Endodermal cell (in vitro differentiated cells): ENCODE measurements at regions not wholly inside any gene's neighbourhood (a gene's known extent, or its start where the extent isn't known, plus 50 kb on each side); places are given as distances from the start of the nearest gene placed in this dataset.
"Not testable (repeated sequence)": the region's sequence is repeated elsewhere in the genome, so short reads cannot be mapped to it uniquely, and the experiment has no call there.

Source experiments
- DNase-seq: peaks from one replicate; pipeline ENCODE4 v3.0.0-alpha.2; 2017
- H3K27ac ChIP-seq: 2 replicates; pipeline ENCODE4 v1.5.1; 2013; ENCODE audit warnings: mild to moderate bottlenecking, low read depth, low read length, moderate library complexity
- H3K27me3 ChIP-seq: 2 replicates; pipeline ENCODE4 v1.6.1; 2013; ENCODE audit warnings: mild to moderate bottlenecking, low read length, moderate library complexity; ENCODE audit not compliant: insufficient read depth, control insufficient read depth, poor library complexity, severe bottlenecking
- H3K36me3 ChIP-seq: 2 replicates; pipeline ENCODE4 v1.7.0; 2013; ENCODE audit warnings: mild to moderate bottlenecking, low read length, moderate library complexity; ENCODE audit not compliant: control insufficient read depth, insufficient read depth
- H3K4me1 ChIP-seq: one replicate; pipeline ENCODE4 v1.7.0; 2013; ENCODE audit warnings: low read length; ENCODE audit not compliant: control insufficient read depth, insufficient read depth
- H3K4me3 ChIP-seq: 2 replicates; pipeline ENCODE4 v1.5.1; 2013; ENCODE audit warnings: mild to moderate bottlenecking, low read length, moderate library complexity
- H3K9ac ChIP-seq: 2 replicates; pipeline ENCODE4 v1.6.1; 2013; ENCODE audit warnings: mild to moderate bottlenecking, low read length, moderate library complexity; ENCODE audit not compliant: poor library complexity, severe bottlenecking; ENCODE audit errors: extremely low read depth
- H3K9me3 ChIP-seq: 2 replicates; pipeline ENCODE4 v1.6.1; 2013; ENCODE audit warnings: mild to moderate bottlenecking, low read length, moderate library complexity; ENCODE audit not compliant: control insufficient read depth
- H3K27ac Mint-ChIP-seq: 2 replicates; pipeline ENCODE4 v1.8.0; 2020; ENCODE audit warnings: mixed read lengths
- H3K27me3 Mint-ChIP-seq: 2 replicates; pipeline ENCODE4 v1.8.0; 2021; ENCODE audit warnings: mild to moderate bottlenecking, mixed read lengths; ENCODE audit not compliant: insufficient read depth
- H3K36me3 Mint-ChIP-seq: 2 replicates; pipeline ENCODE4 v1.8.0; 2020; ENCODE audit warnings: low read depth, mixed read lengths
- H3K4me1 Mint-ChIP-seq: 2 replicates; pipeline ENCODE4 v1.8.0; 2020; ENCODE audit warnings: mixed read lengths
- H3K4me3 Mint-ChIP-seq: 2 replicates; pipeline ENCODE4 v1.8.0; 2020; ENCODE audit warnings: mild to moderate bottlenecking, moderate library complexity, mixed read lengths
- H3K9me3 Mint-ChIP-seq: 2 replicates; pipeline ENCODE4 v1.8.0; 2020; ENCODE audit warnings: mild to moderate bottlenecking, mixed read lengths
- CTCF ChIP-seq: fragments of 200-600 bp; sonication (generic); conservative IDR thresholded peaks from 2 replicates; pipeline ENCODE4 v1.5.0; 2021; ENCODE audit warnings: antibody characterized with exemption, mild to moderate bottlenecking
- WGBS, 2 experiments: methylation state at CpG; one replicate each; pipeline versions ENCODE4 v1.1.5 to v1.1.7; 2013; ENCODE audit warnings: missing lambda C conversion rate in 2 of 2, mixed read lengths in 1 of 2; ENCODE audit not compliant: insufficient coverage in 1 of 2, insufficient read length in 1 of 2; 5-methylcytosine and 5-hydroxymethylcytosine counted together

- Mint-ChIP-seq H3K27ac (no peak overlapping the region), H3K9me3 (no peaks in the 10 kb centered on the region), H3K27me3 (no peaks in the 10 kb centered on the region), H3K4me3 (no peak overlapping the region), H3K4me1 (no peaks in the 10 kb centered on the region), H3K36me3 (no peaks in the 10 kb centered on the region)
- 94 to 97% methylated on average over 5 to 6 of the region's 6 CpGs for WGBS, 2 experiments
- DNase-seq: no peak
- Histone ChIP-seq H3K36me3 (no peaks in the 10 kb centered on the region), H3K9me3 (no peaks in the 10 kb centered on the region), H3K27me3 (no peaks in the 10 kb centered on the region), H3K4me3 (no peak overlapping the region), H3K27ac (no peak overlapping the region), H3K9ac (no peak overlapping the region), H3K4me1 (no peaks in the 10 kb centered on the region)
- TF ChIP-seq CTCF: no peak
Observed at GRCh38 chr6:155807243-155807642, 351.6 kb upstream of the NOX3 start.

- Mint-ChIP-seq H3K4me3 (no peak overlapping the region), H3K27me3 (no peaks in the 10 kb centered on the region), H3K27ac (no peak overlapping the region), H3K36me3 (no peaks in the 10 kb centered on the region), H3K4me1 (no peaks in the 10 kb centered on the region), H3K9me3 (peaks cover 9% of the 10 kb centered on the region)
- H3K9ac ChIP-seq: no peak overlapping the region
- no peaks in the 10 kb centered on the region for H3K4me1 ChIP-seq
- no peak for TF ChIP-seq CTCF
- H3K4me3 ChIP-seq: no peak overlapping the region
- H3K27ac ChIP-seq: no peak overlapping the region
- no peaks in the 10 kb centered on the region for H3K9me3 ChIP-seq
- DNase-seq: no peak
- WGBS, 2 experiments: no CpG with 5 or more reads among the region's 1 CpG
- H3K36me3 ChIP-seq: no peaks in the 10 kb centered on the region
- no peaks in the 10 kb centered on the region for H3K27me3 ChIP-seq
Observed at GRCh38 chr6:155801046-155801445, 345.4 kb upstream of the NOX3 start.

GRCh38 chr6:155798876-155799275 lies 343.2 kb upstream of the NOX3 start:
- H3K4me3 Mint-ChIP-seq, H3K27me3 Mint-ChIP-seq, H3K9ac ChIP-seq, H3K27ac Mint-ChIP-seq, H3K4me1 ChIP-seq, H3K4me3 ChIP-seq, H3K4me1 Mint-ChIP-seq, H3K27me3 ChIP-seq, H3K27ac ChIP-seq, DNase-seq, H3K36me3 ChIP-seq, H3K9me3 ChIP-seq, H3K36me3 Mint-ChIP-seq: not testable (repeated sequence)
- 89 to 97% methylated on average over 1 to 3 of the region's 3 CpGs for WGBS, 2 experiments
- H3K9me3 Mint-ChIP-seq: peaks cover 12% of the 10 kb centered on the region

DNA sequence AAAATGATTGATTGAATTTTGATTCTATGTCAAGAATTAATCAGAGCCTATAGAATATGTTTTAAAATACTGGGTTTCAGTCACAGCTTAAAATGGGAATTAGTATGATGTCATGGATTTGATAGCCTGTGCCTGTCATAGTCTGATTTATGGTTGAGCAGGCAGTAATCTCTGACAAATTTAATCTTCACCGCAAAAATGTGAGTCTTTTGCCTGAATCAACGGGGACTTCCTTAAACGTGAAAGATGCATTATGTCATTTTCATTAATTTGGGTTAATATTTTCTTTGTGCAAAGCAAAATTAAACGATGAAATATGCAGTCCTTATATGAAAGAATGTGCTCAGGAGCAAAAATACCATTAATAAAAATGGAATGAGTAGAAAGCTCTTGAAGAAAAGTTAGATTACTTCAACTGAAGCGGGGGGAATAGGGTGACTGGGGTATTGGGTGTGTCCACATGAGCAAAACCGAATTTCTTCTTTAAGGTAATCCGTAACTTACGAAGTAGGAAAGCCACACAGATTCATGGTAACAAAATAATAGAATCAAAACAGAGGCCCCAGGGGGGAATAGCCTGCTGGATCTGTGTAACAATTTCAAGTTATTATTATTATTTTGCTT lies 339.6 kb upstream of the NOX3 start:
- Mint-ChIP-seq H3K27ac (no peak overlapping the region), H3K9me3 (peaks cover 8% of the 10 kb centered on the region), H3K27me3 (no peaks in the 10 kb centered on the region), H3K4me1 (no peaks in the 10 kb centered on the region), H3K4me3 (no peak overlapping the region), H3K36me3 (no peaks in the 10 kb centered on the region)
- no peak for TF ChIP-seq CTCF
- no peaks in the 10 kb centered on the region for H3K9me3 ChIP-seq
- H3K4me1 ChIP-seq: no peaks in the 10 kb centered on the region
- DNase-seq: no peak
- H3K27ac ChIP-seq: no peak overlapping the region
- 94 to 95% methylated on average over 6 to 8 of the region's 8 CpGs for WGBS, 2 experiments
- H3K4me3 ChIP-seq: no peak overlapping the region
- H3K36me3 ChIP-seq: no peaks in the 10 kb centered on the region
- H3K27me3 ChIP-seq: no peaks in the 10 kb centered on the region
- no peak overlapping the region for H3K9ac ChIP-seq
